ENCODE measurements at regions not wholly inside any gene's neighbourhood (a gene's known extent, or its start where the extent isn't known, plus 50 kb on each side); places are given as distances from the start of the nearest gene placed in this dataset.

GRCh38 chr2:104673225-104673624 lies 180.7 kb upstream of the POU3F3 start:
- Histone ChIP-seq H3K9me3 (no peaks in the 10 kb centered on the region), H3K27me3 (no peaks in the 10 kb centered on the region), H3K36me3 (no peaks in the 10 kb centered on the region), H3K4me3 (no peak overlapping the region), H3K27ac (no peak overlapping the region), H3K4me1 (no peaks in the 10 kb centered on the region)
- no peak for DNase-seq (ENCODE audit: low spot score in 2 of 2)
- no peak for TF ChIP-seq POLR2AphosphoS5 (IDR thresholded peaks at IDR 0.05)
- 64% methylated on average over 6 of the region's 6 CpGs for WGBS

GRCh38 chr2:104678181-104678580 lies 175.7 kb upstream of the POU3F3 start:
- no peak for TF ChIP-seq CTCF (IDR thresholded peaks at IDR 0.05)
- no peak for TF ChIP-seq POLR2AphosphoS5 (IDR thresholded peaks at IDR 0.05)
- TF ChIP-seq EP300 (IDR thresholded peaks at IDR 0.05), result no peak
- no peak for TF ChIP-seq POLR2A (IDR thresholded peaks at IDR 0.05)
- 76% methylated on average over 5 of the region's 5 CpGs for WGBS
- DNase-seq (ENCODE audit: low spot score in 2 of 2), result no peak

GRCh38 chr2:104685591-104685990 lies 168.3 kb upstream of the POU3F3 start:
- Histone ChIP-seq H3K27ac (no peak overlapping the region), H3K36me3 (no peaks in the 10 kb centered on the region), H3K4me1 (no peaks in the 10 kb centered on the region), H3K9me3 (no peaks in the 10 kb centered on the region), H3K27me3 (no peaks in the 10 kb centered on the region), H3K4me3 (no peak overlapping the region)
- TF ChIP-seq EP300 (IDR thresholded peaks at IDR 0.05) (no peak), POLR2AphosphoS5 (IDR thresholded peaks at IDR 0.05) (no peak), POLR2A (IDR thresholded peaks at IDR 0.05) (no peak), CTCF (IDR thresholded peaks at IDR 0.05) (no peak)
- no peak for DNase-seq (ENCODE audit: low spot score in 2 of 2)
- 55% methylated on average over 4 of the region's 4 CpGs for WGBS

More at GRCh38 chr2:104678181-104678580, 175.7 kb upstream of the POU3F3 start:
- H3K4me3 ChIP-seq, result no peak overlapping the region
- no peaks in the 10 kb centered on the region for H3K9me3 ChIP-seq
- no peaks in the 10 kb centered on the region for H3K36me3 ChIP-seq
- H3K27ac ChIP-seq, result no peak overlapping the region
- H3K27me3 ChIP-seq, result no peaks in the 10 kb centered on the region
- H3K4me1 ChIP-seq, result no peaks in the 10 kb centered on the region

GRCh38 chr2:104687147-104687546 lies 166.8 kb upstream of the POU3F3 start:
- Histone ChIP-seq H3K4me3 (no peak overlapping the region), H3K4me1 (no peaks in the 10 kb centered on the region), H3K36me3 (no peaks in the 10 kb centered on the region), H3K27me3 (no peaks in the 10 kb centered on the region), H3K9me3 (no peaks in the 10 kb centered on the region), H3K27ac (no peak overlapping the region)
- TF ChIP-seq POLR2A (IDR thresholded peaks at IDR 0.05), result no peak
- no peak for TF ChIP-seq POLR2AphosphoS5 (IDR thresholded peaks at IDR 0.05)
- no peak for TF ChIP-seq CTCF (IDR thresholded peaks at IDR 0.05)
- TF ChIP-seq EP300 (IDR thresholded peaks at IDR 0.05), result no peak
- WGBS, result 98% methylated on average over 9 of the region's 9 CpGs
- no peak for DNase-seq (ENCODE audit: low spot score in 2 of 2)

GRCh38 chr2:104690255-104690984 lies 163.5 kb upstream of the POU3F3 start:
- H3K36me3 ChIP-seq, result no peaks in the 10 kb centered on the region
- 51% methylated on average over 7 of the region's 7 CpGs for WGBS
- no peaks in the 10 kb centered on the region for H3K27me3 ChIP-seq
- DNase-seq (ENCODE audit: low spot score in 2 of 2), result no peak
- H3K4me3 ChIP-seq, result no peak overlapping the region
- no peaks in the 10 kb centered on the region for H3K4me1 ChIP-seq
- TF ChIP-seq EP300 (IDR thresholded peaks at IDR 0.05), result no peak
- TF ChIP-seq CTCF (IDR thresholded peaks at IDR 0.05), result no peak
- TF ChIP-seq POLR2AphosphoS5 (IDR thresholded peaks at IDR 0.05), result no peak
- TF ChIP-seq POLR2A (IDR thresholded peaks at IDR 0.05), result no peak
- no peaks in the 10 kb centered on the region for H3K9me3 ChIP-seq
- H3K27ac ChIP-seq, result no peak overlapping the region

GRCh38 chr2:104698276-104698675 lies 155.6 kb upstream of the POU3F3 start:
- 89% methylated on average over 5 of the region's 5 CpGs for WGBS
- DNase-seq (ENCODE audit: low spot score in 2 of 2), result no peak
- TF ChIP-seq POLR2A (IDR thresholded peaks at IDR 0.05) (no peak), POLR2AphosphoS5 (IDR thresholded peaks at IDR 0.05) (no peak), CTCF (IDR thresholded peaks at IDR 0.05) (no peak), EP300 (IDR thresholded peaks at IDR 0.05) (no peak)
- H3K4me3 ChIP-seq, result no peak overlapping the region
- no peaks in the 10 kb centered on the region for H3K36me3 ChIP-seq
- no peak overlapping the region for H3K27ac ChIP-seq
- H3K27me3 ChIP-seq, result peaks cover 4% of the 10 kb centered on the region
- peaks cover 4% of the 10 kb centered on the region for H3K4me1 ChIP-seq
- H3K9me3 ChIP-seq, result no peaks in the 10 kb centered on the region
